HepG2 (cell line): ENCODE measurements at regions not wholly inside any gene's neighbourhood (a gene's known extent, or its start where the extent isn't known, plus 50 kb on each side); places are given as distances from the start of the nearest gene placed in this dataset.

Source experiments
- BCL3 ChIP-seq: sonication (generic); formaldehyde crosslinking; IDR thresholded peaks from 2 replicates; pipeline ENCODE4 v1.5.1; 2020; ENCODE audit warnings: mild to moderate bottlenecking, missing genetic modification reagents, moderate library complexity
- EP300 ChIP-seq, 3 experiments: sonication (generic) in 1 of 3; formaldehyde crosslinking in 1 of 3; IDR thresholded peaks; 2 replicates each; pipeline versions ENCODE4 v1.5.1 to v1.6.1; 2011 to 2020; ENCODE audit warnings: low read depth in 2 of 3, low read length in 2 of 3, borderline replicate concordance in 1 of 3, improper control_type of control experiment in 1 of 3, mild to moderate bottlenecking in 1 of 3, missing genetic modification reagents in 1 of 3, moderate library complexity in 1 of 3
- HNF4A ChIP-seq: sonication (generic); formaldehyde crosslinking; IDR thresholded peaks from 2 replicates; pipeline ENCODE4 v1.4.0; 2020; ENCODE audit warnings: missing genetic modification reagents
- KDM1A ChIP-seq: IDR thresholded peaks from 2 replicates; pipeline ENCODE4 v1.6.1; 2016; ENCODE audit warnings: missing compliant biosample characterization
- NR1H2 ChIP-seq: sonication (generic); formaldehyde crosslinking; IDR thresholded peaks from 2 replicates; pipeline ENCODE4 v1.8.1; 2022; ENCODE audit warnings: low read depth, missing genetic modification reagents, borderline replicate concordance
- PAXIP1 ChIP-seq: sonication (generic); formaldehyde crosslinking; conservative IDR thresholded peaks from 2 replicates; pipeline ENCODE4 v1.4.0; 2020; ENCODE audit warnings: mild to moderate bottlenecking, missing genetic modification reagents, moderate library complexity
- PCBP1 ChIP-seq: fragments of 200-400 bp; formaldehyde crosslinking; IDR thresholded peaks from 2 replicates; pipeline ENCODE4 v1.6.1; 2017; ENCODE audit warnings: mild to moderate bottlenecking, low read depth, low read length, borderline replicate concordance
- RFX1 ChIP-seq: fragments of 450-650 bp; IDR thresholded peaks from 2 replicates; pipeline ENCODE4 v1.6.1; 2017
- RFX5 ChIP-seq: IDR thresholded peaks from 2 replicates; pipeline ENCODE4 v1.6.1; 2011; ENCODE audit warnings: low read depth, low read length, improper control_type of control experiment
- RXRA ChIP-seq: sonication (generic); formaldehyde crosslinking; IDR thresholded peaks from 2 replicates; pipeline ENCODE4 v1.5.1; 2020; ENCODE audit warnings: missing genetic modification reagents
- TARDBP ChIP-seq: sonication (generic); formaldehyde crosslinking; IDR thresholded peaks from 2 replicates; pipeline ENCODE4 v1.8.0; 2022; ENCODE audit warnings: mild to moderate bottlenecking, missing genetic modification reagents
- USF2 ChIP-seq, 2 experiments: sonication (generic) in 1 of 2; formaldehyde crosslinking in 1 of 2; IDR thresholded peaks; 2 replicates each; pipeline versions ENCODE4 v1.5.1 to v1.6.1; 2011 to 2020; ENCODE audit warnings: borderline replicate concordance in 1 of 2, low read depth in 1 of 2, low read length in 1 of 2, mild to moderate bottlenecking in 1 of 2, missing genetic modification reagents in 1 of 2, moderate library complexity in 1 of 2
- ZBTB2 ChIP-seq: sonication (generic); formaldehyde crosslinking; IDR thresholded peaks from 2 replicates; pipeline ENCODE4 v1.8.0; 2022; ENCODE audit warnings: low read depth, missing genetic modification reagents
- ZNF3 ChIP-seq: IDR thresholded peaks from 2 replicates; pipeline ENCODE4 v1.7.0; 2017; ENCODE audit warnings: inconsistent platforms
- ZNF770 ChIP-seq: sonication (generic); formaldehyde crosslinking; IDR thresholded peaks from 2 replicates; pipeline ENCODE4 v1.5.0; 2020; ENCODE audit warnings: mild to moderate bottlenecking, missing genetic modification reagents
- ZNF780A ChIP-seq: sonication (generic); formaldehyde crosslinking; IDR thresholded peaks from 2 replicates; pipeline ENCODE4 v1.8.0; 2022; ENCODE audit warnings: mild to moderate bottlenecking, missing genetic modification reagents, moderate library complexity
- ZNF83 ChIP-seq: sonication (generic); formaldehyde crosslinking; IDR thresholded peaks from 2 replicates; pipeline ENCODE4 v1.4.0; 2020; ENCODE audit warnings: missing genetic modification reagents, mild to moderate bottlenecking, borderline replicate concordance

- TF ChIP-seq BCL3 (CRISPR knock-in tag) (0 out of 2 replicates have a peak, but pooled peaks have one; percentile 38), PCBP1 (no peak), RFX1 (no peak), ZNF770 (CRISPR knock-in tag) (no peak), ZBTB2 (CRISPR knock-in tag) (no peak), NR1H2 (no peak), HNF4A (CRISPR knock-in tag) (peak; percentile 71), KDM1A (peak; percentile 10; the same call in 1 of the 2 replicates), PAXIP1 (CRISPR knock-in tag) (peak; percentile 93), USF2 (IDR thresholded peaks at IDR 0.05; ENCODE audit: low read depth, low read length) (no peak), USF2 (CRISPR knock-in tag; IDR thresholded peaks at IDR 0.05; ENCODE audit: borderline replicate concordance) (no peak), ZNF3 (CRISPR knock-in tag) (peak; percentile 41; the same call in 1 of the 2 replicates), RXRA (CRISPR knock-in tag) (peak; percentile 71; the same call in 1 of the 2 replicates), TARDBP (CRISPR knock-in tag) (peak; percentile 26; the same call in 1 of the 2 replicates), EP300 (IDR thresholded peaks at IDR 0.05; ENCODE audit: low read depth in 2 of 2, low read length in 2 of 2) (peak in 1 of 2 experiments; percentile 79; a peak in 3 of 4 replicates), EP300 (CRISPR knock-in tag; IDR thresholded peaks at IDR 0.05; ENCODE audit: borderline replicate concordance) (peak; percentile 49; the same call in 1 of the 2 replicates), RFX5 (peak; percentile 68; the same call in 1 of the 2 replicates), ZNF780A (CRISPR knock-in tag) (0 out of 2 replicates have a peak, but pooled peaks have one; percentile 44), ZNF83 (CRISPR knock-in tag) (no peak)
Measured at GRCh38 chr10:112898540-112899390, 51.3 kb upstream of the TCF7L2 start (continued).
